ENCODE measurements at regions not wholly inside any gene's neighbourhood (a gene's known extent, or its start where the extent isn't known, plus 50 kb on each side); places are given as distances from the start of the nearest gene placed in this dataset.
"Not testable (repeated sequence)": the region's sequence is repeated elsewhere in the genome, so short reads cannot be mapped to it uniquely, and the experiment has no call there.

DNA sequence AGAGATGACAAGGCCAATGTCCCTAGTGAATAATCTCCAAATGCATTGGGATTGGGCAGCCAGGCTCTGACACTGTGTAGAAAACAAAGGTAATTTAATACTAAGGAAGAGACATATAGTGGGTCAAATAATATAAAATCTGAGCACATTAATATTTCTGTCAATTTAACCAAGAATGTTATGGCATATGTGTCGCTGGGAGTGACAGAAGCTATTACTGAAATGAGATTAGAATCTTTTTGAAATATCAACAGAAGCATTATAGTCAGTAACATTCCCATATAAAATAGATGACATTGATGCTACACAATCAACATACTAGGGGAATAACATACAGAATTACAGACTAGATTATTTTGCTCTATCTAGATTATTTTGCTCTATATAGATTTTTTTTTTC, 114.0 kb downstream of the BLID start:
- Histone ChIP-seq H3K4me3 (ENCODE audit: low read depth, low read length) (no peak overlapping the region), H3K27me3 (no peaks in the 10 kb centered on the region), H3K36me3 (no peaks in the 10 kb centered on the region), H3K4me1 (no peaks in the 10 kb centered on the region), H3K9me3 (no peaks in the 10 kb centered on the region)
- TF ChIP-seq, protein P1, sequence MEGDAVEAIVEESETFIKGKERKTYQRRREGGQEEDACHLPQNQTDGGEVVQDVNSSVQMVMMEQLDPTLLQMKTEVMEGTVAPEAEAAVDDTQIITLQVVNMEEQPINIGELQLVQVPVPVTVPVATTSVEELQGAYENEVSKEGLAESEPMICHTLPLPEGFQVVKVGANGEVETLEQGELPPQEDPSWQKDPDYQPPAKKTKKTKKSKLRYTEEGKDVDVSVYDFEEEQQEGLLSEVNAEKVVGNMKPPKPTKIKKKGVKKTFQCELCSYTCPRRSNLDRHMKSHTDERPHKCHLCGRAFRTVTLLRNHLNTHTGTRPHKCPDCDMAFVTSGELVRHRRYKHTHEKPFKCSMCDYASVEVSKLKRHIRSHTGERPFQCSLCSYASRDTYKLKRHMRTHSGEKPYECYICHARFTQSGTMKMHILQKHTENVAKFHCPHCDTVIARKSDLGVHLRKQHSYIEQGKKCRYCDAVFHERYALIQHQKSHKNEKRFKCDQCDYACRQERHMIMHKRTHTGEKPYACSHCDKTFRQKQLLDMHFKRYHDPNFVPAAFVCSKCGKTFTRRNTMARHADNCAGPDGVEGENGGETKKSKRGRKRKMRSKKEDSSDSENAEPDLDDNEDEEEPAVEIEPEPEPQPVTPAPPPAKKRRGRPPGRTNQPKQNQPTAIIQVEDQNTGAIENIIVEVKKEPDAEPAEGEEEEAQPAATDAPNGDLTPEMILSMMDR (IDR thresholded peaks at IDR 0.05; ENCODE audit: low read depth, low read length) = no peak
- no peak for DNase-seq

DNA sequence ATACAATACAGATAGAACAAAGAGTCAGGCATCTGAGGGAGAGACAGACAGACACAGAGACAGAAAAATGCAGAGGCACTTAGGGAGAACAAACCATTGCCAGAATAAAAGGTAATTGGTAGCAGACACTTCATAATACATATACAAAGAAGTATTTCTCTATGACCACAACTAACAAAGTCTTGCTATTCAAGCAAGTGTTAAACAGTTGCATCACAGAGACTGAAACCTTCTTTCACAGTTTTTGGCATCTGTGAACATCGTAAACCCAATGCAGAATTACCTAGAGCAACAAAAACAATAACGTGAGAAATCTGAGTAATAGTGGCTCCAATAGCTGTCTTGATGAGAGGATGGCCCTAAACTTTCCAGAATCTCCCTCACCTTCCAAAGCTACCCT, 116.4 kb downstream of the BLID start:
- no peaks in the 10 kb centered on the region for H3K9me3 ChIP-seq
- no peaks in the 10 kb centered on the region for H3K27me3 ChIP-seq
- DNase-seq = no peak

DNA sequence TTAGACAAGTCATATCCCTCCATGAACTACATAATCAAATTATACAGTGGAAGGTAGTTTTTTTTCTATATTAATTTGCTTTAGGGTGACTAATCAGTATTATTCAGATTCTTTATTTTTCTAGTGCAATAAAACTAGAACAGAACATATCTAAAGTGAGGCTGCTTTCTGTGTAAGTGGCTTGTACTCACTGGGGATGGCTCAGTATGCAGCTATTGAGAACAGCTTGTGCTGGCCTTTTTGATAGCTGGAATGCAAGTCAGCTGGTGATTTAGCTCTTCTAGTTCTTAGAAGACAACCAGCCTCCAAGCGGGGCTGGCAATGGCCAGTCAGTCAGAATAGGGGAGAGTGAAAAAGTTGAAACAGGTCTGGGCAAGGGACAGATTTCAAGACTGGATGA, 119.4 kb downstream of the BLID start:
- Histone ChIP-seq H3K9me3 (no peaks in the 10 kb centered on the region), H3K4me1 (no peaks in the 10 kb centered on the region), H3K4me3 (ENCODE audit: low read depth, low read length) (no peak overlapping the region), H3K27me3 (no peaks in the 10 kb centered on the region), H3K36me3 (no peaks in the 10 kb centered on the region)
- no peak for DNase-seq
- TF ChIP-seq, protein P1 (IDR thresholded peaks at IDR 0.05; ENCODE audit: low read depth, low read length) = no peak

More for the DNA sequence above, 116.4 kb downstream of the BLID start:
- Histone ChIP-seq H3K4me3 (ENCODE audit: low read depth, low read length) (no peak overlapping the region), H3K36me3 (no peaks in the 10 kb centered on the region), H3K4me1 (no peaks in the 10 kb centered on the region)
- TF ChIP-seq, protein P1 (IDR thresholded peaks at IDR 0.05; ENCODE audit: low read depth, low read length) = no peak

DNA sequence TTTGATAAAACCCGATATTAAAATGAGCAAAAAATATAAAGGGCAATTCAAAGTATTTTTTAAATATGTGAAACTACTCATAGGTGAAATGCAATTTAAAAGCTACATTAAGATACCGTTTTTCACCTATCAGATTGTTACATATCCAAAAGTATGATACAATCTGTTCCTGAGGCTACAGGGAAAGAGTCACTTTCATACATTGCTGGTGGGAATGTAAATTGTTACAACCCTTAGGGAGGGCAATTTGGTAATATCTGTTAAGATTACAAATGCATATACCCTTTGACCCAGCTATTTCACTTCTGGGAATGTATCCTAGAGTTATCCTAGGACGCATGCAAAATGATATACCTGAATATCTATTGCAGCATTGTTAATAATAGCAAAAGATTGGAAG, 132.1 kb downstream of the BLID start:
- H3K27me3 ChIP-seq = no peaks in the 10 kb centered on the region
- no peak for DNase-seq
- TF ChIP-seq, protein P1 (IDR thresholded peaks at IDR 0.05; ENCODE audit: low read depth, low read length) = no peak
- H3K9me3 ChIP-seq = no peaks in the 10 kb centered on the region
- H3K36me3 ChIP-seq = no peaks in the 10 kb centered on the region
- no peak overlapping the region for H3K4me3 ChIP-seq (ENCODE audit: low read depth, low read length)
- no peaks in the 10 kb centered on the region for H3K4me1 ChIP-seq

DNA sequence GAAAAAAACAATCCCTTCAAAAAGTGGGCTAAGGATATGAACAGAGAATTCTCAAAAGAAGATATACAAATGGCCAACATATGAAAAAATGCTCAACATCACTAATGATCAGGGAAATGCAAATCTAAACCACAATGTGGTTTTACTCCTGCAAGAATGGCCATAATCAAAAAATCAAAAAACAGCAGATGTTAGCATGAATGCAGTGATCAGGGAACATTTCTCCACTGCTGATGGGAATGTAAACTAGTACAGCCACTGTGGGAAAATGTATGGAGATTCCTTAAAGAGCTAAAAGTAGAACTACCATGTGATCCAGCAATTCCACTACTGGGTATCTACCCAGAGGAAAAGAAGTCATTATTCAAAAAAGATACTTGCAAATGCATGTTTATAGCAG, 138.1 kb downstream of the BLID start:
- H3K4me1 ChIP-seq; H3K4me3 ChIP-seq (ENCODE audit: low read depth, low read length); H3K36me3 ChIP-seq; H3K9me3 ChIP-seq; H3K27me3 ChIP-seq; DNase-seq: not testable (repeated sequence)

DNA sequence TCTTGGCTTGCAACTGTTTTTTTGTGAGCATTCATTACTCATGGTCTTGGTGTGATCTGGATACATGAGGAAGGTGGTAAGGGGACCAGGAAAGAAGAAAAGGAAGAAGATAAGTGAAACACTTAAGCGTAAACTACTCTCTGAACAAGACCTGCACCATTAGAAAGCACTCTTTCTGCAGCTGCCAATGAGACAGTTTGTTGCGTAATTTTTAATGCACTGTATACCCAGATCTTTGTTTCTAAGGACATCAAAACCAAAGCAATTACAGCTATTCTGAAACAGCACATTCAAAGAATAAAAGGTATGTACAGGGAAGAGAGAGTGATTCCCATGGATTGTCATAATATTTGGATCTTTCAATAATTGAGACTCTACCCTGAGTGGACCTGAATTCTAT, 147.4 kb downstream of the BLID start:
- peaks cover 17% of the 10 kb centered on the region for H3K4me1 ChIP-seq
- no peaks in the 10 kb centered on the region for H3K27me3 ChIP-seq
- no peaks in the 10 kb centered on the region for H3K9me3 ChIP-seq
- DNase-seq = no peak
- H3K36me3 ChIP-seq = no peaks in the 10 kb centered on the region
- no peak overlapping the region for H3K4me3 ChIP-seq (ENCODE audit: low read depth, low read length)
- TF ChIP-seq, protein P1 (IDR thresholded peaks at IDR 0.05; ENCODE audit: low read depth, low read length) = no peak

DNA sequence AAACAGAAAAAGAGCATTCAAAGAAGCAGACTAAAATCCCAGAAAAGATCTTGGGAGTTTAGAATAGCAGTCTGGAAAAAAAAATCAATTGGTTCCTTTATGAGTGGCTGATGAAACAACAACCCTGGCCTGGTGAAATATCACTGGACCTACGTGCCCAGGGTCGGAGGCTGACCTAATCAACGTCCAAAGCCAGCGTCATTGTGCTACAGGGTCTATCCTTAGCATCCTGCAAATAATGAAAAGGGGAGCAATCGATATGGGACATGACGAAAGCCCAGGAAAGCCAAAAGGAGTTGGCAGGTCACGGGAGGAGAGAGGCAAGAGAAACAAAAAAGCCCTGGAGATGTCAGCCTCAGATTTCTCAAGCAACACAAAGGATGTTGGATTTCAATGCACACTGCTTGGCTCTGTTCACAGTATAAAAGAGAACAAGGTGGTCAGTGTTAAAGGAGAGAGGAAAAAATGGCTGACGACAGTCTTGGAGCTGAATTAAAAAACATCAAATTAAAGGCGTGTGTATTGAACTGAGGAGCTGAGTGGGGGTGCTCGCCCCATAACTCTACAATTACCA, 148.8 kb downstream of the BLID start:
- no peaks in the 10 kb centered on the region for H3K9me3 ChIP-seq
- no peaks in the 10 kb centered on the region for H3K36me3 ChIP-seq
- H3K4me1 ChIP-seq = peaks cover 17% of the 10 kb centered on the region
- no peaks in the 10 kb centered on the region for H3K27me3 ChIP-seq
- TF ChIP-seq, protein P1 (IDR thresholded peaks at IDR 0.05; ENCODE audit: low read depth, low read length) = no peak
- H3K4me3 ChIP-seq (ENCODE audit: low read depth, low read length) = no peak overlapping the region
- DNase-seq = no peak
